WTC11 (cell line): ENCODE measurements at regions not wholly inside any gene's neighbourhood (a gene's known extent, or its start where the extent isn't known, plus 50 kb on each side); places are given as distances from the start of the nearest gene placed in this dataset.

Experiments used
- ATAC-seq: fragments of 200-7000 bp; cut with Tn5 transposase; 2 replicates; pipeline ENCODE4 v1.10.0; 2021; ENCODE audit warnings: mild to moderate bottlenecking, moderate library complexity
- CTCF ChIA-PET: fragments of 300-600 bp; sonication (Branson Sonifier 250); formaldehyde crosslinking; loops from one replicate; lab custom pipeline; 2021; ENCODE audit warnings: antibody characterized with exemption; lab: Charles Lee
- POLR2A ChIA-PET: fragments of 350-600 bp; sonication (Branson Sonifier 250); formaldehyde crosslinking; loops from one replicate; lab custom pipeline; 2021; ENCODE audit warnings: antibody characterized with exemption; lab: Charles Lee
- DNase-seq: peaks from one replicate; pipeline ENCODE4 v3.0.0; 2021; ENCODE audit warnings: low spot score
- H3K27ac Mint-ChIP-seq: 2 replicates; pipeline ENCODE4 v1.8.0; 2021; ENCODE audit warnings: mixed read lengths
- H3K27me3 Mint-ChIP-seq: 2 replicates; pipeline ENCODE4 v1.8.0; 2021; ENCODE audit warnings: low read depth, mild to moderate bottlenecking, moderate library complexity, mixed read lengths
- H3K36me3 Mint-ChIP-seq: 2 replicates; pipeline ENCODE4 v1.8.0; 2021; ENCODE audit warnings: mixed read lengths
- H3K4me1 Mint-ChIP-seq: 2 replicates; pipeline ENCODE4 v1.8.0; 2022; ENCODE audit warnings: mixed read lengths
- H3K4me3 Mint-ChIP-seq: 2 replicates; pipeline ENCODE4 v1.8.0; 2021; ENCODE audit warnings: mild to moderate bottlenecking, moderate library complexity, mixed read lengths
- H3K9me3 Mint-ChIP-seq: 2 replicates; pipeline ENCODE4 v1.8.0; 2021; ENCODE audit warnings: mixed read lengths
- E2F1 ChIP-seq: sonication (generic); formaldehyde crosslinking; IDR thresholded peaks from 2 replicates; pipeline ENCODE4 v1.8.0; 2022; ENCODE audit warnings: mild to moderate bottlenecking, missing genetic modification reagents
- E2F4 ChIP-seq: sonication (generic); formaldehyde crosslinking; IDR thresholded peaks from 2 replicates; pipeline ENCODE4 v1.8.1; 2022; ENCODE audit warnings: low read depth, mild to moderate bottlenecking, moderate library complexity, missing genetic modification reagents, borderline replicate concordance
- FOXJ3 ChIP-seq: sonication (generic); formaldehyde crosslinking; IDR thresholded peaks from 2 replicates; pipeline ENCODE4 v1.9.0; 2021; ENCODE audit warnings: missing genetic modification reagents, mild to moderate bottlenecking, borderline replicate concordance
- FOXP1 ChIP-seq: sonication (generic); formaldehyde crosslinking; IDR thresholded peaks from 2 replicates; pipeline ENCODE4 v1.8.0; 2022; ENCODE audit warnings: missing genetic modification reagents, mild to moderate bottlenecking, moderate library complexity, borderline replicate concordance
- GABPB1 ChIP-seq: sonication (generic); formaldehyde crosslinking; IDR thresholded peaks from 2 replicates; pipeline ENCODE4 v1.8.1; 2023; ENCODE audit warnings: mild to moderate bottlenecking, missing genetic modification reagents
- GTF2I ChIP-seq: fragments of 250-450 bp; sonication (Bioruptor Pico); conservative IDR thresholded peaks from 2 replicates; pipeline ENCODE4 v1.4.0; 2021; ENCODE audit warnings: mild to moderate bottlenecking
- MYBL2 ChIP-seq: sonication (generic); formaldehyde crosslinking; IDR thresholded peaks from 2 replicates; pipeline ENCODE4 v1.8.1; 2023; ENCODE audit warnings: mild to moderate bottlenecking, moderate library complexity, missing genetic modification reagents
- NFE2L1 ChIP-seq: sonication (generic); formaldehyde crosslinking; IDR thresholded peaks from 2 replicates; pipeline ENCODE4 v1.8.1; 2023; ENCODE audit warnings: missing genetic modification reagents
- NR2C2 ChIP-seq: sonication (generic); formaldehyde crosslinking; IDR thresholded peaks from 2 replicates; pipeline ENCODE4 v1.8.0; 2022; ENCODE audit warnings: mild to moderate bottlenecking, missing genetic modification reagents
- OVOL2 ChIP-seq: fragments of 250-450 bp; sonication (Bioruptor Pico); IDR thresholded peaks from 2 replicates; pipeline ENCODE4 v1.9.0; 2021; ENCODE audit warnings: mild to moderate bottlenecking, borderline replicate concordance
- SMAD3 ChIP-seq: sonication (generic); formaldehyde crosslinking; IDR thresholded peaks from 2 replicates; pipeline ENCODE4 v1.8.0; 2022; ENCODE audit warnings: missing genetic modification reagents, mild to moderate bottlenecking, borderline replicate concordance
- ZNF121 ChIP-seq: sonication (generic); formaldehyde crosslinking; IDR thresholded peaks from 2 replicates; pipeline ENCODE4 v1.8.0; 2023; ENCODE audit warnings: missing genetic modification reagents
- ZNF396 ChIP-seq: fragments of 250-450 bp; sonication (Bioruptor Pico); IDR thresholded peaks from 2 replicates; pipeline ENCODE4 v1.8.0; 2021; ENCODE audit warnings: mild to moderate bottlenecking, moderate library complexity, borderline replicate concordance
- ZNF423 ChIP-seq: fragments of 250-450 bp; sonication (Bioruptor Pico); IDR thresholded peaks from 2 replicates; pipeline ENCODE4 v2.1.2; 2022; ENCODE audit warnings: mild to moderate bottlenecking, moderate library complexity
- TF ChIP-seq, protein P1 (sequence below): fragments of 250-450 bp; sonication (Bioruptor Pico); IDR thresholded peaks from 2 replicates; pipeline ENCODE4 v1.9.0; 2021; ENCODE audit warnings: moderate library complexity, mild to moderate bottlenecking, inconsistent platforms, borderline replicate concordance
- TF ChIP-seq, protein P2 (sequence below): fragments of 250-450 bp; sonication (Bioruptor Pico); IDR thresholded peaks from 2 replicates; pipeline ENCODE4 v1.9.0; 2021; ENCODE audit warnings: mild to moderate bottlenecking
- TF ChIP-seq, protein P3 (sequence below): sonication (generic); formaldehyde crosslinking; IDR thresholded peaks from 2 replicates; pipeline ENCODE4 v1.8.0; 2022; ENCODE audit warnings: mild to moderate bottlenecking, missing genetic modification reagents
- TF ChIP-seq, protein P4 (sequence below): fragments of 200-600 bp; IDR thresholded peaks from 2 replicates; pipeline ENCODE4 v1.8.0; 2022; ENCODE audit warnings: antibody characterized with exemption

GRCh38 chr2:18311420-18312195, 248.8 kb downstream of the RDH14 start:
- H3K36me3 Mint-ChIP-seq = no peaks in the 10 kb centered on the region
- no peak for TF ChIP-seq FOXP1
- ChIA-PET CTCF (no interaction called here), POLR2A (no interaction called here)
- peaks cover 6% of the 10 kb centered on the region; the same call in 1 of the 2 replicates for H3K9me3 Mint-ChIP-seq
- no peak for DNase-seq
- H3K27me3 Mint-ChIP-seq = no peaks in the 10 kb centered on the region
- H3K4me3 Mint-ChIP-seq = no peak overlapping the region
- no peak for ATAC-seq
- H3K27ac Mint-ChIP-seq = no peak overlapping the region
- no peaks in the 10 kb centered on the region for H3K4me1 Mint-ChIP-seq

- H3K27me3 Mint-ChIP-seq = no peaks in the 10 kb centered on the region
- TF ChIP-seq ZNF121 (no peak), E2F4 (CRISPR knock-in tag) (no peak)
- TF ChIP-seq, all 79 proteins: peak for 0
- DNase-seq (no peak), ATAC-seq (no peak)
- no peaks in the 10 kb centered on the region for H3K36me3 Mint-ChIP-seq
- CTCF ChIA-PET = no interaction called here
- H3K4me3 Mint-ChIP-seq = no peak overlapping the region
- POLR2A ChIA-PET = no interaction called here
- peaks cover 7% of the 10 kb centered on the region; the same call in 1 of the 2 replicates for H3K9me3 Mint-ChIP-seq
- H3K4me1 Mint-ChIP-seq = no peaks in the 10 kb centered on the region
- no peak overlapping the region for H3K27ac Mint-ChIP-seq
These were observed 250.8 kb downstream of the RDH14 start for GRCh38 chr2:18309627-18310026.

GRCh38 chr2:18309188-18309587, 251.3 kb downstream of the RDH14 start:
- Mint-ChIP-seq H3K36me3 (no peaks in the 10 kb centered on the region), H3K4me1 (no peaks in the 10 kb centered on the region), H3K9me3 (peaks cover 7% of the 10 kb centered on the region; the same call in 1 of the 2 replicates), H3K4me3 (no peak overlapping the region), H3K27me3 (no peaks in the 10 kb centered on the region), H3K27ac (no peak overlapping the region)
- ChIA-PET CTCF (no interaction called here), POLR2A (no interaction called here)
- DNase-seq = no peak
- TF ChIP-seq NR2C2 (CRISPR knock-in tag) = no peak
- TF ChIP-seq OVOL2 (CRISPR knock-in tag) = no peak
- TF ChIP-seq, protein P1, sequence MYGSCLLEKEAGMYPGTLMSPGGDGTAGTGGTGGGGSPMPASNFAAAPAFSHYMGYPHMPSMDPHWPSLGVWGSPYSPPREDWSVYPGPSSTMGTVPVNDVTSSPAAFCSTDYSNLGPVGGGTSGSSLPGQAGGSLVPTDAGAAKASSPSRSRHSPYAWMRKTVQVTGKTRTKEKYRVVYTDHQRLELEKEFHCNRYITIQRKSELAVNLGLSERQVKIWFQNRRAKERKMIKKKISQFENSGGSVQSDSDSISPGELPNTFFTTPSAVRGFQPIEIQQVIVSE (CRISPR knock-in tag) = no peak
- no peak for TF ChIP-seq E2F1 (CRISPR knock-in tag)
- TF ChIP-seq, protein P2, sequence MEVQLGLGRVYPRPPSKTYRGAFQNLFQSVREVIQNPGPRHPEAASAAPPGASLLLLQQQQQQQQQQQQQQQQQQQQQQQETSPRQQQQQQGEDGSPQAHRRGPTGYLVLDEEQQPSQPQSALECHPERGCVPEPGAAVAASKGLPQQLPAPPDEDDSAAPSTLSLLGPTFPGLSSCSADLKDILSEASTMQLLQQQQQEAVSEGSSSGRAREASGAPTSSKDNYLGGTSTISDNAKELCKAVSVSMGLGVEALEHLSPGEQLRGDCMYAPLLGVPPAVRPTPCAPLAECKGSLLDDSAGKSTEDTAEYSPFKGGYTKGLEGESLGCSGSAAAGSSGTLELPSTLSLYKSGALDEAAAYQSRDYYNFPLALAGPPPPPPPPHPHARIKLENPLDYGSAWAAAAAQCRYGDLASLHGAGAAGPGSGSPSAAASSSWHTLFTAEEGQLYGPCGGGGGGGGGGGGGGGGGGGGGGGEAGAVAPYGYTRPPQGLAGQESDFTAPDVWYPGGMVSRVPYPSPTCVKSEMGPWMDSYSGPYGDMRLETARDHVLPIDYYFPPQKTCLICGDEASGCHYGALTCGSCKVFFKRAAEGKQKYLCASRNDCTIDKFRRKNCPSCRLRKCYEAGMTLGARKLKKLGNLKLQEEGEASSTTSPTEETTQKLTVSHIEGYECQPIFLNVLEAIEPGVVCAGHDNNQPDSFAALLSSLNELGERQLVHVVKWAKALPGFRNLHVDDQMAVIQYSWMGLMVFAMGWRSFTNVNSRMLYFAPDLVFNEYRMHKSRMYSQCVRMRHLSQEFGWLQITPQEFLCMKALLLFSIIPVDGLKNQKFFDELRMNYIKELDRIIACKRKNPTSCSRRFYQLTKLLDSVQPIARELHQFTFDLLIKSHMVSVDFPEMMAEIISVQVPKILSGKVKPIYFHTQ (CRISPR knock-in tag) = no peak
- TF ChIP-seq ZNF423 (CRISPR knock-in tag) = no peak
- no peak for TF ChIP-seq FOXP1
- no peak for ATAC-seq

DNA sequence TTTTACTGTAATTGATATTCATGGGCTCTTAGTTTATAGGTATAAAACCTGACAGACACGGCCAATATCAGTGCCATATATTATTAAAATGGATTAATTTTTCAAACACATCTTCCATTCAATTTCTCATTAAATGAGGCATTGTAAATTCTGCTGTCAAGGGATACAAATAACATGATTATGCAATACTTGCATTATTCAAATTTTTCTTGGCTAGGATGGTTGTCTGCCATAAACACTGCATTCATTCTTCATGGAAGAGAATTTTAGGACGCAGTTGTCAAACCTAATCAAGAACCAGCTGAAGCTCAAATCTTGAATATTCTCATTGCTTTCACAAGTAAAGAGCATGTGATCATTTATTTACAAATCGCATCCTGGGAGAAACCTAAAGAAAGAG, 255.6 kb downstream of the RDH14 start:
- Mint-ChIP-seq H3K27me3 (no peaks in the 10 kb centered on the region), H3K36me3 (no peaks in the 10 kb centered on the region), H3K9me3 (peaks cover 7% of the 10 kb centered on the region; the same call in 1 of the 2 replicates), H3K4me3 (no peak overlapping the region), H3K27ac (no peak overlapping the region), H3K4me1 (peaks cover 2% of the 10 kb centered on the region; the same call in 1 of the 2 replicates)
- ATAC-seq (no peak), DNase-seq (no peak)
- CTCF ChIA-PET = no interaction called here
- POLR2A ChIA-PET = no interaction called here
- TF ChIP-seq, protein P3, sequence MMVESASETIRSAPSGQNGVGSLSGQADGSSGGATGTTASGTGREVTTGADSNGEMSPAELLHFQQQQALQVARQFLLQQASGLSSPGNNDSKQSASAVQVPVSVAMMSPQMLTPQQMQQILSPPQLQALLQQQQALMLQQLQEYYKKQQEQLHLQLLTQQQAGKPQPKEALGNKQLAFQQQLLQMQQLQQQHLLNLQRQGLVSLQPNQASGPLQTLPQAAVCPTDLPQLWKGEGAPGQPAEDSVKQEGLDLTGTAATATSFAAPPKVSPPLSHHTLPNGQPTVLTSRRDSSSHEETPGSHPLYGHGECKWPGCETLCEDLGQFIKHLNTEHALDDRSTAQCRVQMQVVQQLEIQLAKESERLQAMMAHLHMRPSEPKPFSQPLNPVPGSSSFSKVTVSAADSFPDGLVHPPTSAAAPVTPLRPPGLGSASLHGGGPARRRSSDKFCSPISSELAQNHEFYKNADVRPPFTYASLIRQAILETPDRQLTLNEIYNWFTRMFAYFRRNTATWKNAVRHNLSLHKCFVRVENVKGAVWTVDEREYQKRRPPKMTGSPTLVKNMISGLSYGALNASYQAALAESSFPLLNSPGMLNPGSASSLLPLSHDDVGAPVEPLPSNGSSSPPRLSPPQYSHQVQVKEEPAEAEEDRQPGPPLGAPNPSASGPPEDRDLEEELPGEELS (CRISPR knock-in tag) = no peak
- TF ChIP-seq NFE2L1 (CRISPR knock-in tag) (no peak), ZNF396 (CRISPR knock-in tag) (no peak), NR2C2 (CRISPR knock-in tag) (no peak), SMAD3 (CRISPR knock-in tag) (no peak), GABPB1 (CRISPR knock-in tag) (no peak), MYBL2 (no peak), GTF2I (CRISPR knock-in tag) (no peak), FOXJ3 (CRISPR knock-in tag) (no peak)
- TF ChIP-seq, protein P4, sequence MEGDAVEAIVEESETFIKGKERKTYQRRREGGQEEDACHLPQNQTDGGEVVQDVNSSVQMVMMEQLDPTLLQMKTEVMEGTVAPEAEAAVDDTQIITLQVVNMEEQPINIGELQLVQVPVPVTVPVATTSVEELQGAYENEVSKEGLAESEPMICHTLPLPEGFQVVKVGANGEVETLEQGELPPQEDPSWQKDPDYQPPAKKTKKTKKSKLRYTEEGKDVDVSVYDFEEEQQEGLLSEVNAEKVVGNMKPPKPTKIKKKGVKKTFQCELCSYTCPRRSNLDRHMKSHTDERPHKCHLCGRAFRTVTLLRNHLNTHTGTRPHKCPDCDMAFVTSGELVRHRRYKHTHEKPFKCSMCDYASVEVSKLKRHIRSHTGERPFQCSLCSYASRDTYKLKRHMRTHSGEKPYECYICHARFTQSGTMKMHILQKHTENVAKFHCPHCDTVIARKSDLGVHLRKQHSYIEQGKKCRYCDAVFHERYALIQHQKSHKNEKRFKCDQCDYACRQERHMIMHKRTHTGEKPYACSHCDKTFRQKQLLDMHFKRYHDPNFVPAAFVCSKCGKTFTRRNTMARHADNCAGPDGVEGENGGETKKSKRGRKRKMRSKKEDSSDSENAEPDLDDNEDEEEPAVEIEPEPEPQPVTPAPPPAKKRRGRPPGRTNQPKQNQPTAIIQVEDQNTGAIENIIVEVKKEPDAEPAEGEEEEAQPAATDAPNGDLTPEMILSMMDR = no peak
